Fibroblast of gingiva (primary cell): ENCODE measurements at regions not wholly inside any gene's neighbourhood (a gene's known extent, or its start where the extent isn't known, plus 50 kb on each side); places are given as distances from the start of the nearest gene placed in this dataset.

ENCODE experiments used
- DNase-seq: peaks from one replicate; pipeline ENCODE4 v3.0.0-alpha.2; 2011; ENCODE audit warnings: low read depth

DNA sequence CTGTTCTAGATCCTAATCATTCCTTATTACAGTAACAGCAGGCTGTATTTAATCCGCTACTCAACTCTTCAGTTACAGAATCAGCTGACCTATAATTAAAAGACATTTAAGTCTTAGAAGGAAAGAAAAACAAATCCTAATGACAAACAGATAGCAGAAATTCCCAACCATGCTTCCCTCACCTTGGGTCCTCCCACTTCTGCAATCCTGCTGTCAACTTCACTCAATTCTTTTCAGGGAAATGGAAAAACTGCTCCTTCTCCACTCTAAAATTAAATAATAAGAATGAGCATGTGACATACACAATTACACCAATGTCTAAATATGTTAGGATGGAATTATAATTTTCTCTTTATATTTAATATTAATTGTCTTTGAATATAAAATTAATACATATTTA is 182.6 kb upstream of the LYPLAL1 start:
- DNase-seq, result peak; percentile 54

DNA sequence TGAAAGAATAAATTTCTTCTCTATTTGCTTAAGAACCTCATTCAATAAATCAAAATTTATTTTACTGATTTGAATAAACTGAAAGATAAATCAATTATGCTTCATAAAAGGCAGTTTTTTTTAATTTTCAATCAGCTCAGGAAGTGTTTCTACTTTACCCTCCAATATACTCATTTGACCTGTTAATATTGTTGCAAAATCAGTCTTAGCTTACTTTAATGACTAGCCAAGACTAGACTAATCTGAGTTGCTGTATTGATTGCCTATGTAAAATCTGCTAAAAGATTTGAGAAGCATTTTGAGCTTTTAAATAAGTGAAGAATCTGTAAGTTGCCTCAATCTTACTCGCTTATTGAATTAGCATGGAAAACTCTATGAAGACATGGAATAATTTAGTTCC is 179.1 kb upstream of the LYPLAL1 start:
- no peak for DNase-seq

DNA sequence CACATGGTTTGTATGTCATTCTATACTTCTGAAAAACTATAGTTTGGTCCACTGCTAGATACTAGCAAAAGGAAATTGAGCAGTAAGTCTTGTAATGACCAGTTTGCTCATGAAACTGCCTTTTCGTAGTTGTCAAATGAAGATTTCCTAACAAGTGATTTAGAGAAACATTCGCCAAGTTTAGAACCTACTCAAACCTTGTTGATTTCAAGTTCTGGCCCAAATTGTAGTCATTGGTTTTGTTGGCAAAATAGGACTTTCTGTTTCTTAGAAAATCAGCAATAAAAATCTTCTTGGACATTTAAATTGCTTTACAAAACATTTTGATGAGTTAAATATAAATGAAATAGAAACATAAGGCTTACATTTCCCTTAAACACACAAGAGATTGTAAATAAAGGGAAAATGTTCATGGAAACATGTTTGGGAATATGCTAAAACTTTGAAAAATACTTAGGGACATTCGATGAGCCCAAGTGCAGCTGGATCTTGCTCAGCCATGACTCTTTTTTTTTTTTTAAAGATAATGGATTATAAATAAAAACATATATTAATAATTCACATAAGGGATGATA is 178.5 kb upstream of the LYPLAL1 start:
- no peak for DNase-seq

DNA sequence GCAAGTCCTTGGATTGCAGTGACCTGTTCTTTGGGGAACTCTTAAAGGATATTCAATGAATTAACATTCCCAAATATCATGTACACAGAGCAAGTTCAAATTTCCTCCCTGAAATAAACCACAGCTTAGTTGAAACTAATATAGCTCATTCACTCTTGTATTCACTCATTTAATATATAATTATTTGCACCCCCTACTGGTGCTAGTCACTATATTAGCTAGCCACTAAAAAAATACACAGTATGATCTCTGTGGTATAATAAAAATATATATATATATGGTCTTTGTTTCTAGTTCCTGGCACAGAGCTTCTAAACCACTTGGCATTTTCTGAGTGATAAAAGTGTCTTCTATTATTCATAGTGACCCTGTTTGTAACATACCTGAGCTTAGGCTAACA is 177.3 kb upstream of the LYPLAL1 start:
- DNase-seq, result no peak

DNA sequence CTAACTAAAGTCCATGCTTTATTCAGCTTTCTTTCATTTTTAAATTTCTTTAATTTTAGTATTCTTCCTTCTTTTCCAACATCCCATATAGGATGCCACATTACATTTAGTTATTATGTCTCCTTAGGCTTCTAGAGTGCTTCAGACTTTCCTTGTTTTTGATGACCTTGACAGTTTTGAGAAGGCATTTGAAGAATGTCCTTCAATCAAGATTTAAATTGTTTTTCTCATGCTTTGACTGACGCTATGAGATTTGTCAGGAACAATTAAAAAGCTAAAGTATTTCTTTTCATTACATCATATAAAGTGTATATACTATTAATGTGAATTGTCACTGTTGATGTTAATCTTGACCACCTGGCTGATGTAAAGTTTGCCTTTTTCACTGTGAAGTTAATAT is 173.7 kb upstream of the LYPLAL1 start:
- DNase-seq, result no peak

DNA sequence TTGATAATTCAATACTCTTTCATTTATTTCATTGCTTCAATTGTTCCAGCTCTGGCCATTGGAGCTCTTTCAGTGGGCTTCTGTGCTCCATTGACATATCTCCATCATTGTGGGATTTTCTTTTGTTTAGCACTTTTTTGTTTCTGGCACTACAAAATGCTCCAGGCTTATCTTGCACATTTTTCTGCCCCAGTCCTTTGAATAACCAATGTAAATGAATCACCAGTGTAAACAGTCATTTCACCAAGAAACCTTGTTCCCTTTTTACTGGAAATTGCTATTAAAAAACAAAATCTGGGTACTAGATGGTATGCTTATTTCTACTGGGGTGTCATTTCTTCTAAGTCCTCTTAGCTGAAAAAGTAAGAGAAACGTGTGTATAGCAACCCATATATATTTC is 173.0 kb upstream of the LYPLAL1 start:
- no peak for DNase-seq

DNA sequence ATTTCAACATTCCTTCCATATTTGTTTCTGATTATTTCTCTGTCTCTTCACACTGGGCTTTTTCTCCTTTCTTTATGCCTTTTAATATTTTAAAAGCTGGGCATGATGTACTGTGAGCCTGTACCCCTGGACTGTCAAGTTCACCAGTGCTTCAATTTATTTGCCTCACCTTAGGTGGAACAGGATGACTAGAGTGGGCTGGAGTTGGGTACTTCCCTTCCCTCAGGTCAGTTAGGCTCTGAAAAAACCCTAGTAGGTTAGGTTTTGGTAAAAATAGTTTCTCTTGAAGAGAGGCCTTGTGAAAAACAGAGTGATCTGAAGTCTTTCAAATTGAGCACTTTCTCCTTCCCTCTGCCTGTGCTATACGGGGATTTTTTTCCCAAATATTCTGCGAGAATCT is 163.0 kb upstream of the LYPLAL1 start:
- no peak for DNase-seq

DNA sequence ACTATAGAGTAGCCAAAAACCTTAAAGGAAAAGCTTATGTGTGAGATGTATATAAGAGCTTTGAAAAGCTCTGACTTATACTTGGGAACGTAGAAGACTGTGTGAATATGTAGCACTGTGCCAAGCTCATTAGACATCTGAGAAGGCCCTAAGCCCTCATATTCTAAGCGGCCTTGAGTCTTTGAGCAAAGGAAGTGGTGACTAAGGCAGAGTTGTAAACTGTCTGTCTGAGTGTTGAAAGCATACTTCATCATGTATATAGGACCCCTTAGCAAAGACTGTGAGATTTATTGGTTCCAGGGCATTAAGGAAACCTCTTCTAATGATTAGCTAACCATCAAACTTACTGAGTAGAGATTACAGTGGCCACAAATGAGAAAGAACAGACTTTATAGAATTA is 153.3 kb upstream of the LYPLAL1 start:
- no peak for DNase-seq

DNA sequence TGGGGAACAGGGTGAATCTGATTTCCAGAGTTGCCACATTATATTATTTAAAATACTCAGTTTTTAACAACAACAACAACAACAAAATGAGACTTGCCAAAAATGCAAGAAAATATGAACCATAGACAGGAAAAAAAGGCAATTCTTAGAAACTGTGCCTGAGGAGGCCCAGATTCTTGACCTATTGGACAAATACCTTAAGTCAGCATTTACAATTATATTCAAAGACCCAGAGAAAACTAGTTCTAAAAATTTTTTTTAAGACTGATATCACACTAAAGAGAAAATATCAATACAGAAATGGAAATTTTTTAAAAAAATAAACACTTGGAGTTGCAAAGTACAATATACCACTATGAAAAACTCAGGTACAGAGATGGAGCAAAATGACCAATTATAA is 152.8 kb upstream of the LYPLAL1 start:
- DNase-seq, result no peak

DNA sequence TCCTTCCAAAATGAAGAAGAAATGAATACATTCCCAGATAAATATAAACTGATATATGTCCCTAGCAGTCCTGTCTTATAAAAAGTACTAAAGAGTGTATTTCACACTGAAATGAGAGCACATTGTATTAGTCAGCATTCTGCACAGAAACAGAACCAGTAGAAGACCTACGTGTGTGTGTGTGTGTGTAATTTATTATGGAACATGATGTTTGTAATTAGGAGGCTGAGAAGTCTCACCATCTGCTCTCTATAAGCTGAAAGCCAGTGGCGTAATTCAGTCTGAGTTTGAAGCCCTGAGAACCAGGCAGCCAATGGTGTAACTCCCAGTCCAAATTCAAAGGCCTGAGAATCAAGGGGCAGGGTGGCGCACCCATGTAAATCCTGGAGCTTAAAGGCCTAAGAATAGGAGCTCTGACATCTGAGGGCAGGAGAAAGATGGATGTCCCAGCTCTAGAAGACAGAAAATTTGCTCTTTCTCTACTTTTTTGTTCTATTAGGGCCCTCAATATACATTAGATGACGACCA is 146.5 kb upstream of the LYPLAL1 start:
- peak; percentile 50 for DNase-seq

DNA sequence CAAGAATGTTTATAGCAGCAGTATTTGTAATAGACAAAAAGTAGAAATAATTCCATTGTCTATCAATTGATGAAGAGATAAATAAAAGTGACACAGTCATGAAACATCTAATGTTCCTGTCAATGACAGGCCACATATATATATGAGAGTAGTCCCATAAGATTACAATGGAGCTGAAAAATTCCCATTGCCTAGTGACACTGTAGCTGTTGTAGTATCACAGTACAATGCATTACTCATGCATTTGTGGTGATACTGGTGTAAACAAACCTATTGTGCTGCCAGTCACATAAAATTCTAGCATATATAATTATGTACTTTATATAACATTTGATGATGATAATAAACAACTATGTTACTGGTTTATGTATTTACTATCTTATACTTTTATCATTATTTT is 141.9 kb upstream of the LYPLAL1 start:
- DNase-seq, result no peak

DNA sequence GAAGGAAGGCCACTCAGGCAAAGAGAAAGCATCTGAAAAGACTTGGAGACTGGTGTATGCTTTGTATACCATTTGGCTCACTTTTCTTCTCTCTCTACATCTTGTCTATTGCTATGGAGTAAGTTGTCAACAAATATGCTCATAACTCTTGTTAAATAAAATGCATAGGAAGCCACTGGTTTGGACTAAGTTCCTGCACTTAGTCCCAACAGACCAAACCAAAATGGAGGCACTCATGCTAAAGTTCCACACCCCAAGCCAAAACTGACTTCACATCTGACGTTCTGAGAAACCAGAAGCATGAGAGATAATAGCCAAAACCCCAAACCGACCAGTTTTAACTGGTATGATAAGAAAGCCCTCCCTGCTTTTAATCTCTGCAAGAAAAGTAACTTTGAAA is 135.3 kb upstream of the LYPLAL1 start:
- DNase-seq, result no peak

DNA sequence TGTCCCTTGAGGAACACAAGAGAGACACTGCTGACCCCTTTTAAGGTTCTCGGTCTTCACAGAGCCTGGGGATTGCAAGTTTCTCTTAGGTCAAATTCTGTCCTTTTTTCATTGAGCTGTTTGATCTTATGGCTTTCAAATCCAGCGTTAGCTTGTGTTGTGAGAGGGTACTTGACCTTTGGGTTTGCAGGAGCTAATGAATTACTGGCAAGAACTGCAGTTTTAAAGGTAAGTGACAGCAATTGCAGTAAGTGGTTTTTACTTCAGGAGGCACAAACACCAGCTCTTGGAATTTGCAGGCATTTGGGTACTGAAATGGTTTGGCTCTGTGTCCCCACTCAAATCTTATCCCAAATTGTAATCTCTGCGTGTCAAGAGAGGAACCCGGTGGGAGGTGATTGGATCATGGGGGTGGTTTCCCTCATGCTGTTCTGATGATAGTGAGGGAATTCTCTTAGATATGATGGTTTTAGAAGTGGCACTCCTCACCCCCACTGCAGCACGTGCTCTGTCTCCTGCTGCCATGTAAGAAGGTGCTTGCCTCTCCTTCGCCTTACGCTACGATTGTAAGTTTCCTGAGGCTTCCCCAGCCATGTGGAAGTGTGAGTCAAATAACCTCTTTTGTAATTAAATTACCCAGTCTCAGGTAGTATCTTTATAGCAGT is 134.5 kb upstream of the LYPLAL1 start:
- no peak for DNase-seq

DNA sequence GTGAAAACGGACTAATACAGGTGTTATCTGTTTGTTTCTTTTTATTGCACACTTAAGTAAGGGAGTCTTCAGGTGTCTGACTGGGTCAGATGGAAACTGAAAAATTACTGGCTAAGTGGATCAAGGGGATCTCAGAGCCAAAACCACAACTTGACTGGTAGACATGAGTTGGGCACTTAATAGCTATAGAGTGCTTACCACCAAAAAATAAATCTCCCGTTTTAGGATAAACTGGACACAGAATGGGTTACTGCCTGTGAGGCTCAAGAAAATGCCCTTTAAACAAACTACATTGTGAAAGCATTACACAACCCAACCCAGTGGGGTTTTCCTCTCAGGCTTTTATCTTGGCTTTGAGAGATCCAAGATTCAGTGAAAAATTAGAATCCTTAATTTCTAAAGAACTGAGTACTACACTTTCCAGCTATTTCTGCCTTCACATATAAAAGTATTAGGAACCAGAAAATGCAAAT is 134.0 kb upstream of the LYPLAL1 start:
- no peak for DNase-seq

DNA sequence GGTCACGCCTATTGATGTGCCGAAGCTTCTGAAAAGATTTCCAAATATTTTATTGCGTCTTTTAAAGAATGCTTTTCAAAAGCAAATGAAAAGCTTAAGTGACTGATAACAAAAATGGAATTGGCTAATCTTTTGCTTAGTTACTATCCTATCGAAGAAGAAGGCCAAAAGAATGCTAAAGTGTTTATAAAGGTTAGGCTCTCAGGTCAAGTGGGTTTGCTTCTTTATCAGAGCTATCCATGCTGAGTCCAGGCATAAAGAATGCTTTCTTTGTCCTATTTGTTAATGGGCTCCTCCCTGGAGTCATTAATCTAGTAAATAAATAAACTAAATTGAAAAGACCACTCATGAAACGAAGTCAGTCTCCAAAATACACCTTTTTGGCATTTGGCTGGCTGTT is 133.4 kb upstream of the LYPLAL1 start:
- no peak for DNase-seq

DNA sequence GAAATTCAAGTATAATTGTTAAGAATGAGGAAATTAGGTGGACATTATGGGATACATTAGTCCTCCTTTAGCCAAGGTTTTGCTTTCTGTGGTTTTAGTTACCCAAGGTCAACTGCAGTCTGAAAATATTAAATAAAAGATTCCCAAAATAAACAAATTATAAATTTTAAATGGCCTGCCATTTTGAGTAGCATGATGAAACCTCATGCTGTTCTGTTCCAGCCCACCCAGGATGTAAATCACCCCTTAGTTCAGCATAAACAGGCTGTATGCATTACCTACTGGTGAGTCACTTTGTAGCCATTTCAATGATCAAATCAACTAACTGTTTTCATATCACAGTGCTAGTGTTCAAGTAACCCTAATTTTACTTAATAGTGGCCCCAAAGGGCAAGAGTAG is 132.5 kb upstream of the LYPLAL1 start:
- DNase-seq, result peak; percentile 70

DNA sequence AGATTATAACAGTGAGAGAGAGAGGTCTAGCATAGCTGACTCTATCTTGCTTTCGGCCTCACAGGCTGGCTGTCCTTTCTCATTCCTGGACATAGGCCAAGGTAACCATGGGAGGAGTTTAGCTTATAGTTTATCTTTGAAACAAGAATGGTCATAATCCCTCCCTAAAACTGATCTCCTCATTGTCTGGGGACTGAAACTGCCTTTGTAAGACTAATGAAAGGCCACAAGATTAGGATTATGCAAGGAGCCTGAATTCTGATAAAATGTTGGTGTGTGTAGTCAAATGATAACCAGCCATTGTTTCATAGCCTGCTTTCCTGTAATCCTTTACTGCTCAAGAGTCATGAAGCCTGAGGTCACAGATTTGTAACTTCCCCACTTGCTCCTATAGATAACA is 131.9 kb upstream of the LYPLAL1 start:
- DNase-seq, result no peak

DNA sequence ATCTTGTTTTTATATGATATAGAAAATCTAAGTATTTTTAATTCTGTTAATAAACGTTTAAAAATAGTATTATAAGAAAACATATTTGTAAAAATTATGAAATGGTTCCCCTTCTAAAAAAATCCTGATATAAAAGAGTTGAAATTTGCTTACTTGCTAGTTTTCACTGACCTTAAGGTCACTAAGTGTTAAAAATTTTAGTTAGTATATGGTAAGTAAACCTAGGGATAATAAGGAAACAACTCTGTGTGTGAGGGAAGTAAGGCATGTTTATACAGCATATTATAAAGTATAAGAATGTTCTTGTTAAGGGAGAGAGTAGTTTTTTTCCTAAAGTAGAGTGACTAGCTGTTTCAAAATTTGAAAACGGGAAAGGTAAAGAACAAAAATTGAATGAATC is 130.9 kb upstream of the LYPLAL1 start:
- no peak for DNase-seq

DNA sequence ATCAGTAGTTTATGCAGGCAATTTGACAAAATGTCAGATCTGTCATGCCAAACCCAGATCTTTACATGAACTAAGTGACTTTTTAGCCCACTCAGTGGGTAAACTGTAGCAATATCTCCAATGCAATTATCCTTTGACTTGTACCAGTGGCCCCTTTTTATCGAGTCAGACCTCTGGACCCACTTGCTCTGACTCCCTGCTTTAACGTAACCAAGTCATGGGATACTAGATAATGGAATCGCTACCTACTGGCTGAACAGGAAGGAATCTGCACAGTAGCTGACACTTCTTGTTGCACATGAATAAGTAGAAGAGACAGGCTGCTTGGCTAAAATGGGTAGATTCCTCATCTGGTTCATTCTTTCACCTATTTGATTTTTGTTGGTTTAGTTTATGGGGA is 128.4 kb upstream of the LYPLAL1 start:
- DNase-seq, result no peak

DNA sequence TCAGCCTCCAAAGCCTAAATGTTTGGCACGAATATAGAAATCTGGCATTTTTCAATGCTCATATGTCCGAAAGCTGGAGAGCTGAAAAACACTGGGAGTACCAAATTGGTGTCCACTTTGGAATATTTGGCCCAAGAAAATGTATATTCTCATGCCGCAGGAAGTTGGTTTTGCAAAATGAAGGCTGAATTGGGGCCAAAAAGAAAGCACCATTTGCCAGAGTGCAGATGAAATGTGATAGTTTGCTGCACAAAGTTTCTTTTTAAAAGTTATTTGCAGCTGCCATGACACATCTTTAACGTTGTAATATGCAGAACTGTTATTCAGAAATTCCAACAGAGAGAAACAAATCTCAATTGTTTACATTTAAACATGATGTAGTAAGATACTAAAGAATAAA is 124.2 kb upstream of the LYPLAL1 start:
- DNase-seq, result peak; percentile 78

DNA sequence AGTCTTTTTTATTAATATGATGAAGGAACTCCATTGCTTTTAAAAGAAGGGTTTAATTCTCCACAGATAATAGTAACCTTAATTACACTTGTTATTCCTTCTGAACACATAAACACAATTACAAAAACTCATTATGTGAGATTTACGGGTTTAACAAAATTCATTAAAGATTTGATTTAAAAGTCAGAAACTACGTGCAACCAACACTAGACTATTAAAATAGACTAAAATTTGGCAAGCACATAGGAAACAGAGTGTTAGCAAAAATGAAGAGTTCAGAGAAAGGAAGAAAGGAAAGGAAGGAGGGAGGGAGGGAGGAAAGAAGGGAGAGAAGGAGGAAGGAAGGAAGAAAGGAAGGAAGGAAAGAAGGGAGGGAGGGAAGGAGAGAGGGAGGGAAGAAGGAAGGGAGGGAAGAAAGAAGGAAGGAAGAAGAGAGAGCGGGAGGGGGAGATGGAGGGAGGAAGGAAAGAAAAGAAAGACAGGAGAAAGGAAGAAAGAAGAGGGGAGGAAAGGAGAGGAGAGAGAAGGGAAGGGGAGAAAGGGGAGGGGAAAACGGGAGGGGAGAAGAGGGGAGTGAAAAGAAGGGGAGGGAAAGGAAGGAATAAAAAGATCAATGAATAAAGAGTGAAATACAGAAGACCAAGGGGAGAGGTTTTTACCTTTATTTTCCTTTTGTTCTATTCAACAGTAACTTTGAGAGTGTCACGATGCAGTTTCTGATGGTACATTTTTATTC is 123.4 kb upstream of the LYPLAL1 start:
- DNase-seq, result no peak

DNA sequence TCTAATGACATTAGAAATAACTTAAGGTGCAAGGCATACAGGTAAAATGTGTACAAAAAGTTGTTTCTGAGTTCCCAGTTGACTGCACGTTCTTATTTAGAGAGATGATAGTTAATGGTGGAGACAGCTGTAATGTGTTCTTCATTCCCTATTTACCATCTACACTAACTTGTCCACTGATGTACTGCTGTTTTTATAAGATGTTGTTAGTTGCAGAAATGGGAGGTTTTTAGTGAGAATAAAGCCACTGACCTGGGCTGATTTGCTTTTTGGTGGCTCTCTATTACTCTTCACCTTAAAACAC is 122.9 kb upstream of the LYPLAL1 start:
- no peak for DNase-seq

DNA sequence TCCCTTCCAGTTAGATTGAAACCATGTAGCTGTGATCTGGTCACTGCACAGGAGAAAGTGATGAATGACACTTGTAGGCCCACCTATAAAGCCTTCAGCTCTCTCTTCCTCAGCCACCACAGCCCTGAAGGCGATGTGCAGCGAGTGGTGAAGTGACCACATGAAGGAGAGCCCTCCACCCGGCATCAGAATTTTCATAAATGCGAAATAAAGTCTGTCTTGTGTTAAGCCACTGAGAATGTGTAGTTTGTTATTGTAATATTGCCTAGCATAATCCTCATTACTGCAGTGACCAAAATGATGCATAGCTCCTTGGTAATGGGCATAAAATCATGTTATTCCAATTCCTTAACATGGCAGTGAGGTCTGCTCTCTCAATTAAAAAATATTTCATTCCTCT is 122.1 kb upstream of the LYPLAL1 start:
- DNase-seq, result no peak
